ENCODE measurements at regions not wholly inside any gene's neighbourhood (a gene's known extent, or its start where the extent isn't known, plus 50 kb on each side); places are given as distances from the start of the nearest gene placed in this dataset.
A peak's percentile ranks its signal among the peaks of the same experiment; 100 is the strongest.
"Not testable (repeated sequence)": the region's sequence is repeated elsewhere in the genome, so short reads cannot be mapped to it uniquely, and the experiment has no call there.

GRCh38 chr5:7244208-7244607 lies 151.7 kb upstream of the ADCY2 start:
- no peak for DNase-seq

- no peak for DNase-seq
Measured at GRCh38 chr5:7245121-7245651, 150.8 kb upstream of the ADCY2 start.

GRCh38 chr5:7246287-7246686 lies 149.7 kb upstream of the ADCY2 start:
- no peak for DNase-seq

- DNase-seq, result no peak
Measured at GRCh38 chr5:7250004-7250403, 145.9 kb upstream of the ADCY2 start.

GRCh38 chr5:7250611-7251010 lies 145.3 kb upstream of the ADCY2 start:
- DNase-seq, result peak in 1 of 2 experiments; percentile 41

DNA sequence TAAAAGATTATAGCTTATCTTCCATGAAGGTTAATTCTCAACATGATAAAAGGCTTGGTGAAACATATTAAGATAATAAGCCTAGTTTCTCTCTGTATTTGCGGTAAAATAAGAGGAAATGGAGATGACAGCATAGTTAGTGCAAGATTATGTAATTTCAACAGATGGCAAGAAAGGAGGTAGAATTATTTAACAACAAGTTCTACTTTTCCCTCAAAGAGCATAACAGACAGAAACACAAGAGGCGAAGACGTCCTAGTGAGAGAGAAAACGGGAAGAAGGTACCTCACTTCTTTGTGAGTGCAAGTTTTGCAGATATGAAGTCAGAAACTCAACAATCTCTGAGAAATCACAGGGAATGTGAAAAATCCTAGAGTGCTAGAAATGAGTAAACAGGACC lies 144.8 kb upstream of the ADCY2 start:
- DNase-seq, result no peak

DNA sequence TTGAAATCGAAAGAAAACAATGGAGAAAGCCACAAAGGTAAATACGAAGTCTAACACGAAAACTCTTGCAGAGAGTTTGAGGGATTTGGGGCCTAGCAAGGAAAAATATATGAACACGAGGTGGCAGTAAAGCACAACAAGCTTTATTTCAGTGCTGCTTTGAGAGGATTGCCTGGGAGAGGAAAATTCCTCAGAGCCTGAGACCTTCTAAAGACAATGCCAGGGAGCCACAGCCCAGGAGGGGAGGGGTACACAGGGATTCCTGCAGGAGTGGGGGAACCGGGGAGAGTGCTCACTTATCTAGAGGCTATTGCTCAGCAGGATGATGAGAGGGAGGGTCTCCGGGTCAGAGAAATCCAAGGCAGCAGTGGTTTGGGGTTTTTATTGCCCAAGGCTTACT lies 134.9 kb upstream of the ADCY2 start:
- peak; percentile 56 to 89 for DNase-seq

DNA sequence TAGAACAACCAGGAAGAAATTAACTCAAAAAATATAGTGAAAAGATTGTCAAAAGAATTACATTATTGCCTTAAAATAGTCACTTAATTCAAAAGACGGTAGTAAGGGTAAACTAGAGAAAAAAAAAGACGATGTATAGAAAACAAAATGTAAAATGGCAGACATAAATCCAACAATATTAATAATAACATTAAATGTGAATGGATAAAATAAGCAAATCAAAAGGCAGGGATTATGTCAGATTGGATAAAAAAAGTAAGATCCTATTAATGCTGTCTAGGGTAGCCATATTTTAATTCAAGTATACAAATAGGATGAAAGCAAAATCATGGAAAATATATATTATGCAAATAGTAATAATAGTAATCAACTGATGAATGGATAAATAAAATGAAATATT lies 134.0 kb upstream of the ADCY2 start:
- no peak for DNase-seq

- DNase-seq, result not testable (repeated sequence)
Measured at GRCh38 chr5:7263398-7264015, 132.4 kb upstream of the ADCY2 start.

GRCh38 chr5:7265776-7266175 lies 130.2 kb upstream of the ADCY2 start:
- DNase-seq, result not testable (repeated sequence)

- DNase-seq, result not testable (repeated sequence)
Measured at GRCh38 chr5:7268722-7269121, 127.2 kb upstream of the ADCY2 start.

GRCh38 chr5:7269591-7270274 lies 126.2 kb upstream of the ADCY2 start:
- no peak for DNase-seq

DNA sequence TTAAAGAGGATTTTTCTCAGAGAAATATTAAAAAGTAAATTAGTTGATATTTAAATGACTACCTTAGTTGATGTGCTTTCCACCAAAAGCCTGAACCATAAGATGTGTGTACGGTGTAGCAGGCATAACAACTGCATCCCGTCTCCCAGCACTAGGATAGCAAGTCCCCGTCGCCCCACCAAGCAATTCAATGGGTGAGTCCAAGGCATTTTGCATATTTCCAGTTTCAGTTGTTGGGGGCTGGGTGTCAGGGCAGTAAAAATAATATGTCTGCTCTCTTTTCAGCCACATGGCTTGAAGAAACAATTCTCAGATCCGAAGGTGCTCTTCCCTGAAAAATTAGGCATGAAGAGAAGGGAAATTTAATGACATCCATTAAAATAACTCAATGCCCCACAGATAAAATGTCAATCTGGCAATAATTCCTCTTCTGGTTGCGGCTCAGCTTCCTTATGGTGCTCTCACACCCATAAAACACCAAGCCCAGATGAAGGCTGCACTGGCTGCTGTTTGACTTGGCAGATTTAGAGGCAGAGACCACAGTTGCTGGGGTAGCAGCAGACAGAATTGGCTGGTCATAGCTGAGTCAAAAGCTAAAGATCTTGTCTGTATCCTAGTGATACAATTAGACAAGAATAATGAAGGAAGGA lies 124.4 kb upstream of the ADCY2 start:
- DNase-seq, result no peak

DNA sequence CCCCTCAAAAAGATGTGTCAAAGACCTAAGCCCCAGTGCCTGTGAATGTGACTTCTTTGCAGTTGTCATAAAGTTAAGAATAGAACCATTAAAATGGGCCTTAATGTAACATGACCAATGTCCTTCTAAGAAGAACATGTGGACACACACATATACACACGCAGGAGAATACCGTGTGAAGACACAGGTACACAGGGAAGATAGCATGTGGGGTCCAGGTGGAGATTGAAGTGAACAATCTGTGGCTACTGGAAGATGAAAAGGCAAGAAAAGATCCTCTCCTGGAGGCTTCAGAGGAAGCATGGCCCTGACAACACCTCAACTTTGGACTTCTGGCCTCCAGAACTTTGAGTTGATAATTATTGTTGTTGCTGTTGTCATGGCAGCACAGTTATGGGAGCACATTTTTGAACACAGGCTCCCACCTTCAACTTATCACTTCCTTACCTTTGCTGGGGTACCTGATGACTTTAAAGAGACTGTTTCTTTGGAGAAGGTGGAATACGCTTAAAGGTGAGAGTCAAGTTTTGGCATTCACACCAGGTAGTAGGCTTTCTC lies 123.5 kb upstream of the ADCY2 start:
- DNase-seq, result no peak

DNA sequence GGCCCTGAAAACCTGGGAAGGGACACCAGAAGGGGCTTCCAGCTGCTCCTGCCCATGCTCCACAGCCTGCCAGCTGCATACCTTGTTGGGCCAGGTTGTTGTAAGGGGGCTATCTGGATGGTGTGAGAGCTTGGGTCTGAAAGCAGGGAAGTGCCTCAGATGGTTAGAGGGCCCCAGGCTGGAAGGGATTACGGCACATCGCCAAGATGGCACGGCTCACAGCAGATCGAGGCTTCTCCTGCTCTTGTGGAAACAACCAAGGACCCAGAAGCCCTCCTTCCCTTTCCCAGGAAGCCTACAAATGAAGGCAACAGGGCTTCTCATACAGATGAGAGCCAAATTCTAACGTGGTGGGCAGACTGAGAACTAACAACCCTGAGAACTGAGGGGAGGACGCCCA lies 121.7 kb upstream of the ADCY2 start:
- DNase-seq, result no peak

DNA sequence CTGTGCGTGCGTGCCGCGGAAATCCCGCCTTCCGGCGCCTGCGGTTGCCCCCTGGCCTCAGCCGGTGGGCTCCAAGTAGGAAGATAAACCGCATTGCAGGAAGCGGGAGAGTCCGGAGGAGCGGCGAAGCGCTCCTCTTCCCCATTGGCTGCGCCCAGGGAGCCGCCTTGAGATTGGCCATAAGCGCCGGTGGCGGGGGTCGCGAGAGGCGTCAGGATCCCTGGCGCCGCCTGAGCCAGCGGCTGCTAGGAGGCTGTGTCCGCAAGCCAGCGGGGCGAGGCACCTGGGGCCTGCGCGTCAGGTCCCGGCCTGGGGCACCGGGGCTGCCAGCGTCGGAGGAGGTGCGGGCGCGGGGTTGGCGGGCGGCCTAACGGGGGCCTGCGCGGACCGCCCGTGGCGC lies 106.3 kb upstream of the ADCY2 start:
- not testable (repeated sequence) for DNase-seq

- not testable (repeated sequence) for DNase-seq
Measured at GRCh38 chr5:7297821-7298220, 98.1 kb upstream of the ADCY2 start.

- DNase-seq, result not testable (repeated sequence)
Measured at GRCh38 chr5:7299731-7300130, 96.2 kb upstream of the ADCY2 start.

GRCh38 chr5:7305000-7305674 lies 90.8 kb upstream of the ADCY2 start:
- DNase-seq, result not testable (repeated sequence)

DNA sequence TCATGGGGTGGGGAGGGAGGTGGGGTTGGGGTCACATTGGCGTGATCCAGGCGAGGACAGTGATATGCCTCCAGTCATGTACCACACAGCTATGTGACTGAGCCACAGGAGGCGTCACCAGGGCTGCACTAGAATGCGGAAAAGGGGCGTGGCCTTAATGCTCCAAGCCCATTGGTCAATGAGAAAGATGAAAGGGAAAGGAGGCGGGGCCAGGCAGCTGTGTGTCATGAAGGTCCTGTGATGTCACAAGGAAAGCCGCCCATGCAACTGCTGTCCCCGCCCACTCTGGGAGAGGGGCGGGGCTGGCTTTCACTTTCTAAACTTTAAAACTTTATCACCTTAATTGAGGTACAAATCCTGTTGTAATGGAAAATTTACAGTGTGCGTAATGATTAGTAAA lies 89.4 kb upstream of the ADCY2 start:
- not testable (repeated sequence) for DNase-seq

DNA sequence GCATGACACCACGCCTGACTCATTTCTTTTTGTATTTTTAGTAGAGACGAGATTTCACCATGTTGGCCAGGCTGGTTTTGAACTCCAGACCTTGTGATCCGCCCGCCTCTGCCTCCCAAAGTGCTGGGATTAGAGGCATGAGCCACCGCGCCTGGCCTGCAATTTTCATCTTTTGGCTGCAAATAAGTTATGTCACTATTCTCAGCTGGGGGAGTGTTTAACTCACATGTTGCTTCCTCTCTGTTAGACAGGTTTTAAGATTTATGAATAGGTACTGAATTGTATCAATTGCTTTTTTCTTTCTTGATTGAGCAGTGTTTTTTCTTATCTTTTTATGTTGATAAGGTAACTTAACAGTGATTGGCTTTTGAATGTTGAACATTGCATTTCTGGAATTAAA lies 88.2 kb upstream of the ADCY2 start:
- not testable (repeated sequence) for DNase-seq

DNA sequence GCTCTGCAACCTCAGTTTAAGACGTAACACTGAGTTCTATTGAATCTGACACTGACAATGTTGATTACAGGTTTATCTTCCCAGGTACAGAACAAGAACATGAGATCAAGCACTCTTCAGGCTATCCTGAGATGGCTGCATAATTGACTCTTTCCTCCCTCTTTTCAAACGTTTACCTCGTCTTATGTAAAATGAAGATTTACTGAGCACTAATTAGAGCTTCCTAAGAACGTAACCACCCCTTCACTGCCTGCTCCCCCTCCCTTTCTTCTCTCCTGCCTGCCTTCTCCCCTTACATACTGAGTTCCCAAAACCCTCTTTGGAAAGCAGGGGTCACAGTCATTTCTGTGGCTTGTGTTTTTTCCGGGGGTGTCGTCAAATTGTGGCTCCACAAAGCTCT lies 86.2 kb upstream of the ADCY2 start:
- not testable (repeated sequence) for DNase-seq

GRCh38 chr5:7310656-7311055 lies 85.3 kb upstream of the ADCY2 start:
- DNase-seq, result not testable (repeated sequence)
